ENCODE measurements at regions not wholly inside any gene's neighbourhood (a gene's known extent, or its start where the extent isn't known, plus 50 kb on each side); places are given as distances from the start of the nearest gene placed in this dataset.

DNA sequence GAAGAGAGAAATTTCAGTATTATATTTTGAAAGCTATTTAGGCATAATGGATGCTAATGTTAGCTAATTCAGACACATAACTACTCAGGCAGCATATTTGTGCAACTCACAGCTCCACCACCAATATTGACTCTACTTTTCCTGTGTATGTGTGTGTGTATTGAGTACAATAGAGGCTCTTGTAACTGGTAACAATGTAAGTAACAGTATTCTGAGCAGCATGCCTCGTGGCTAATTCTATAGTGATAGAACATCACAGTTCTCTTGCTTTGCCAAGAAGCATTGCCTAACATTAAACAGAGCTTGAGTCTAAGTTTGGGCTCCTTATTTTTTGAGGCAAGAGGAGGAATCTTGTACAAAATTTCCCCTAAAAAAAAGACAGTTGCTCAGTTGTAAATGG is 98.6 kb upstream of the ARHGEF26 start:
- DNase-seq (ENCODE audit: low read depth in 2 of 2, low spot score in 1 of 2): no peak

DNA sequence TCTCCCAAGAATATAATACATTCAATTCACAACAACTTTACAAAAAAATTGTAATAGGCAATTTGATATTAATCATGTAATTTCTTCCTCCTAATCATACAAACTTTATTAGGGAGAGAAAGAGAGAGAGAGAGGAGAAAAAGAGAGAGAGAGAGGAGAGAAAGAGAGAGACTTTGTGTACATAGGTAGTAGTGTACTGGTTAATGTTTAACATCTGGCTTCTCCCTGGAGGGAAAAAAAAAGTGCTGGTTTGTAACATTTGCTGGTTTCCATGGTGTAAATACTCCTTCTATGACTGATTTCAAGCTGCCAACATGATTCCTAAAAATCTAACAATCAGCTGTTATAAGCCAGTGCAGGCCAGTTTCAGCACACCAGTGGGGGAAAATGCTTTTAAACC is 98.0 kb upstream of the ARHGEF26 start:
- no peak for DNase-seq (ENCODE audit: low read depth in 2 of 2, low spot score in 1 of 2)

DNA sequence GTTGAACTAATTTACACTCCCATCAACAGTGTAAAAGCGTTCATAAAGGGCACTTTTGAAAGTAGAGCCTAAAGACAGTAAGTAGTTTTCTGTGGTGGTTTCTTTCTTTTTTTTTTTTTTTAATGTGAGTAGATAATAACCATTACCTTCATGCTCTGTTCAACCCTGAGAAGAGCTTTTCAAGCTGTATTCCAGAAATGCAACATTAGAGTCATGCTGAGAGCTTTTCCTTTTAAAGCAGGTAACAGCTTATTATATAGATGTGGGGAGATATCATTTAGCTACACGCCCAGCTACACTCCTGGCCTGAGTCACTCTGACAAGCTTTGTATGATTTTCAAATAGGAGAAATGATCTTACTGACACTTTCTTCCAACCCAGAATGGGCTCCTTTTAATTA is 96.2 kb upstream of the ARHGEF26 start:
- no peak for DNase-seq (ENCODE audit: low read depth in 2 of 2, low spot score in 1 of 2)

DNA sequence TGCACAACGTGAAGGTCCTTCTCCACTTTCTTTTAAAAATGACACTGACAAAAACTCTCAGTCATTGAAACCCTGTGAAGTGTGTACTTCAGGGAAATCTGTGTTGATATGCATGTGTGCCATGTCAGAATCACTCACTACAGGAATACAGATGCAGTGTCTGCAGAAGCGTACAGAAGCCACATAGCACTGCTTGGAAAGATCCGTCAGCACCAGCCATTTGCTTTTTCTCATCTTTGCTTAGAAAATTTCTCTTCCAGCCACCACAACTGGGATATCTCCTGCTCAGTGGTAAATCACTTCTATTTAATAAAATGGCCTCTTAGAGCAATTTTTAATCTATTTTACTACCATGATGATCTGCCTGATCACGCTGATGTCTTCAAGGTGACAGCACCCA is 91.3 kb upstream of the ARHGEF26 start:
- DNase-seq (ENCODE audit: low read depth in 2 of 2, low spot score in 1 of 2): no peak

DNA sequence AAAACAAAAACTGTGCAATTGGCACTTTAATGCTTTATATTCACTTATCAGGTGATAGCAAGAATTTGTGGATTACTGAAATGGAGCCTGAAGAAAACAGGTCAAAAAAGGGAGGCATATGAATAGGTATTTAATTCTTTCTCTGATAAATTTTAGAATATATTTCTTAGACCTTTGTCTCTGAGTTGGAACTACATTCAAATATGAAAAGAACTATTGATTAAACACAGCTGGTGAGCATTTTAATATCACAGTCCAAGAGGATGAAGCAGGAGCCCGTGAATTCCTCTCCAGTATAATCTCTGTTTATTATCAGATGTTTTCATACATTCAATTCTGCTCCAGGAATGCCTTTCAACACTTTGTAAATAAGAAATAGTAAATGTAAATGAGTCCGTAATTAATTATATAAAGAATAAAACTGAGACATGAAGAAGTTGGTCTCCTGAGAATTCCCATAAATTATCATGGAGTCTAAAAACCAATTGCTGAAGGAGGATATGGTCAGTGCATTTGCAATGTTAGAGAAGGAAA is 86.3 kb upstream of the ARHGEF26 start:
- DNase-seq (ENCODE audit: low read depth in 2 of 2, low spot score in 1 of 2): no peak

DNA sequence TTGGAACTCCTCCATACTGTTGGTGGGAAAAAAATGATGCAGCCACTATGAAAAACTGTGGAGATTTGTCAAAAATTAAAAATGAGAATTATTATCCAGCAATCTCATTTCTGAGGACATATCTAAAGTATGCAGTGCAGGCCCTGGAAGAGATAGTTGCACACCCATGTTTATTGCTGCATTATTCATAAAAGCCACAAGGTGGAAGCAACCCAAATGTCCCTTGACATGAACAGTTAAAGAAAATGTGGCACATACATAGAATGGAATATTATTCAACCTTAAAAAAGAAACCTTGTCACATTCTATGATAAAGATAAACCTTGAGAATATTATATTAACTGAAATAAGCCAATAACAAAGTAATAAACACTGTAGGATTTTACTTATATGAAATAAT is 80.9 kb upstream of the ARHGEF26 start:
- DNase-seq (ENCODE audit: low read depth in 2 of 2, low spot score in 1 of 2): no peak

GRCh38 chr3:154044671-154045070 is 76.5 kb upstream of the ARHGEF26 start:
- no peak for DNase-seq (ENCODE audit: low read depth in 2 of 2, low spot score in 1 of 2)

DNA sequence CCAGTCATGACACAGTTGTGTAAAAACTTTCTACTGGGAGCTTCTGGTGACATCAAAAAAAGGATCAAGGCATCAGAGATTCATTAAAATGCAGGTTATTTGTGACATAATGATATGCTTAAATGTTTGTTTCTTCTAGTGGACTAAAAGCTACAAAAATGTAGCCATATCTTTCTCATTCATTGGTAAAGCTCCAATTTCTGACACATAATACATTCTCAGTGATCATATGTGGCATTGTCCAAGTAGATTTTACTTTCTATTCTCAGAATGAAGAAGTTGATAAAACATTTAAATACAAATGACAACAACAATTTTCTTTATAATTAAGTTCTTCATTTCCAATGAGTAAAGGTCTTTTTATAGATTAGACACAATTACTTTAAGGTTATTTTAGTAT is 71.0 kb upstream of the ARHGEF26 start:
- DNase-seq (ENCODE audit: low read depth in 2 of 2, low spot score in 1 of 2): no peak

DNA sequence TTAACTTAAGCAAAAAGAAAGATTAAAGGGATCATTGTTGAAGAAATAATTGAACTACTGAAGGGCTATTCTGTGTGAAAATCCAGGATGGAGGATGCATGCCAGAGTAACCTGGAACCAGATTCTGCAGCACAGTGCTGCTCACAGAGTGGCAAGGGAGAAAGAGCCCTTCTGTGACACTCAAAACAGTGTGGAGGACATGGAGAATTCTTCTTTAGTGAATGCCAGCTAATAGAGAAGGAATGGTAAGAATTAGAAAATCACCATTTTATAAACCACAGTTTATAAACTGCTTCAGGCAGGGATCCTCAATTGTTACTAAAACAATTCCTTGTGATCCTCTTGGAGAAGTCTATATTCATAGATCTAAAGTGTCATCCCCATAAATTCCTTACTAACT is 70.4 kb upstream of the ARHGEF26 start:
- DNase-seq (ENCODE audit: low read depth in 2 of 2, low spot score in 1 of 2): no peak

DNA sequence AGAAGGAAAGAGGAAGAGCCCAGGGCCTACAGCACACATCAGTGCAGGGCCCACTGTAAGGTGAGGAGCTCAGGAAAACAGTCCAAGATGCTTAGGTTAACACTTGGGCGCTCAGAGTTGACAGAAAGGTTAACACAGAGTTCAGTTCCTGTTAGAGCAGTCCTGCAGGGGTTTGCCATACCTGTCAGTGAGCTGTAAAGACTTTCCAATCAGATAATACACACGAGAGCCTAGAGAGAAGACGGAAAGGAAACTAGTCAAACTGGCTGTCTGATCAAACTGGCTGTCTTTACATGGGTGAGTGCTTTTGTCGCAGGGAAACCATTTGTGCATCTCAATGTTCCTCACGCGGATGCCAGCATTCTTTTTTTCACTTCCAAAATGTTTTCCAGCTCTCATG is 61.4 kb upstream of the ARHGEF26 start:
- no peak for DNase-seq (ENCODE audit: low read depth in 2 of 2, low spot score in 1 of 2)

GRCh38 chr3:154060238-154061000 is 60.8 kb upstream of the ARHGEF26 start:
- no peak for DNase-seq (ENCODE audit: low read depth in 2 of 2, low spot score in 1 of 2)

DNA sequence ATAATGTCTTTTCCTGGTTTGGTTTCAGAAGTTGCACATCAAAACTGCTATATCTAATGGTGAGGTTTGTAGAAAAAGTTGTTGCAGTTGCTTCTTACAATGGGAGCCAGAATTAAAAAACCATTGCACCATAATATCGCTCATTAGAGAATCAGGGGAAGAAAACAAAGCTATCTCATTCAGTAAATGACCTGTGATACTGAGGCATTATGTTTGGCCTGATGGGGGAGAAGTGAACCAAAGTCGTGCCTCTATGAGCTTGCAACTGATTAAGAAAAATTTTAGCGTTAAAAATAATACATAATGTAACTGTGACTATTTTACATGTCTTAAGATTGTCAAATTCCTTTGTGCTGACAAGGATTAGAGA is 60.2 kb upstream of the ARHGEF26 start:
- no peak for DNase-seq (ENCODE audit: low read depth in 2 of 2, low spot score in 1 of 2)

- no peak for DNase-seq (ENCODE audit: low read depth in 2 of 2, low spot score in 1 of 2)
These were observed 58.7 kb upstream of the ARHGEF26 start for GRCh38 chr3:154062513-154062912.

- DNase-seq (ENCODE audit: low read depth in 2 of 2, low spot score in 1 of 2): no peak
These were observed 50.0 kb upstream of the ARHGEF26 start for GRCh38 chr3:154071146-154071545.

Measured in stimulated activated CD8-positive, alpha-beta memory T cell treated with anti-CD3 and anti-CD28 coated beads, Interleukin-4, amount 100 ng/mL, for 1 hour (primary cell).